Spleen (tissue), 11 donors: ENCODE measurements at regions not wholly inside any gene's neighbourhood (a gene's known extent, or its start where the extent isn't known, plus 50 kb on each side); places are given as distances from the start of the nearest gene placed in this dataset.

ENCODE experiments used
- DNase-seq: peaks from one replicate; pipeline ENCODE4 v3.0.0-alpha.2; 2020
- H3K27ac ChIP-seq, 8 donors: fragments of 200-600 bp; sonication (generic) in 7 of 8; 1 replicate in 4 of 8; 2 replicates in 4 of 8; pipeline versions ENCODE4 v1.5.0 to v1.8.0; 2016 to 2021; ENCODE audit warnings: inconsistent platforms in 4 of 8, mild to moderate bottlenecking in 4 of 8, moderate library complexity in 1 of 8
- H3K27me3 ChIP-seq, 7 donors: fragments of 200-600 bp; sonication (generic) in 6 of 7; replicated peaks in 1 of 7; 1 replicate in 4 of 7; 2 replicates in 3 of 7; pipeline versions ENCODE4 v1.5.0 to v1.8.0; 2016 to 2021; ENCODE audit warnings: inconsistent platforms in 3 of 7, mild to moderate bottlenecking in 1 of 7
- H3K36me3 ChIP-seq, 6 donors: fragments of 200-600 bp; sonication (generic) in 5 of 6; 1 replicate in 4 of 6; 2 replicates in 2 of 6; pipeline versions ENCODE4 v1.5.0 to v1.8.0; 2016 to 2021; ENCODE audit warnings: inconsistent platforms in 2 of 6
- H3K4me1 ChIP-seq, 6 donors: fragments of 200-600 bp; sonication (generic) in 5 of 6; 1 replicate in 3 of 6; 2 replicates in 3 of 6; pipeline versions ENCODE4 v1.5.0 to v1.8.0; 2016 to 2021; ENCODE audit warnings: inconsistent platforms in 3 of 6
- H3K4me3 ChIP-seq, 8 donors: fragments of 200-600 bp; sonication (generic) in 7 of 8; 1 replicate in 4 of 8; 2 replicates in 4 of 8; pipeline versions ENCODE4 v1.5.0 to v1.8.0; 2016 to 2021; ENCODE audit warnings: inconsistent platforms in 4 of 8, mild to moderate bottlenecking in 4 of 8, moderate library complexity in 2 of 8
- H3K9me3 ChIP-seq, 8 donors: fragments of 200-600 bp; sonication (generic) in 7 of 8; 1 replicate in 4 of 8; 2 replicates in 4 of 8; pipeline versions ENCODE4 v1.5.0 to v1.8.0; 2016 to 2021; ENCODE audit warnings: inconsistent platforms in 4 of 8
- CTCF ChIP-seq, 11 experiments: fragments of 200-600 bp in 7 of 11; fragments of 450-650 bp in 4 of 11; sonication (generic) in 4 of 11; IDR thresholded peaks in 8 of 11; conservative IDR thresholded peaks in 3 of 11; 1 replicate in 7 of 11; 2 replicates in 4 of 11; pipeline versions ENCODE4 v1.4.0 to v1.8.0; 2016 to 2021; ENCODE audit warnings: antibody characterized with exemption in 11 of 11, inconsistent platforms in 4 of 11, mild to moderate bottlenecking in 1 of 11
- POLR2A ChIP-seq, 3 donors: fragments of 450-650 bp; IDR thresholded peaks; one replicate each; pipeline ENCODE4 v1.5.1; 2017; ENCODE audit warnings: antibody characterized with exemption in 3 of 3, mild to moderate bottlenecking in 1 of 3
- POLR2AphosphoS5 ChIP-seq, 3 donors: sonication (generic); formaldehyde crosslinking; IDR thresholded peaks; one replicate each; pipeline ENCODE4 v1.5.1; 2017; ENCODE audit warnings: antibody characterized with exemption in 3 of 3
- WGBS, 5 donors: extraction: QIAGEN DNeasy Blood & Tissue Kit in 3 of 5; methylation state at CpG; one replicate each; pipeline versions ENCODE4 v1.1.5 to v1.1.7; 2013 to 2018; 5-methylcytosine and 5-hydroxymethylcytosine counted together
- intact Hi-C: fragments of 100-400 bp; cut with DNase I; formaldehyde crosslinking; loops from one replicate; pipeline ENCODE4 v1.15.0; 2023; ENCODE audit warnings: low total_unique reads
- donor health status: healthy with polysubstance abuse.
- donor health status: DM: no; HTN: no; CAD: no; lungs with moderate emphysema.
- donor health status: DM: no; HTN: no; CAD: no.
- donor health status: Bipolar disorder and iron deficiency.
- donor health status: healthy.
- donor health status: DM: no; HTN: no; CAD: no.
- donor health status: DM: yes; HTN: yes; CAD: no.

- Histone ChIP-seq H3K4me3 (no peak overlapping the region), H3K27me3 (no peaks in the 10 kb centered on the region), H3K36me3 (no peaks in the 10 kb centered on the region), H3K9me3 (peaks cover 0 to 11% (median 0%) of the 10 kb centered on the region in 8 donors), H3K27ac (no peak overlapping the region), H3K4me1 (no peaks in the 10 kb centered on the region)
- intact Hi-C loops = no loop called here
- no peak for DNase-seq
- TF ChIP-seq POLR2AphosphoS5 (IDR thresholded peaks at IDR 0.05) (no peak), POLR2A (IDR thresholded peaks at IDR 0.05) (no peak), CTCF (IDR thresholded peaks at IDR 0.05 in 8 of 11, conservative IDR thresholded peaks at IDR 0.05 in 3 of 11) (no peak)
Observed at GRCh38 chr6:92847988-92848387, 571.4 kb downstream of the EPHA7 start.

- DNase-seq = no peak
- Histone ChIP-seq H3K4me3 (no peak overlapping the region), H3K4me1 (no peaks in the 10 kb centered on the region), H3K36me3 (no peaks in the 10 kb centered on the region), H3K9me3 (no peaks in the 10 kb centered on the region), H3K27me3 (no peaks in the 10 kb centered on the region), H3K27ac (no peak overlapping the region)
- 78 to 92% (median 90%) methylated on average over 4 of the region's 4 CpGs for WGBS, 5 donors
- TF ChIP-seq POLR2A (IDR thresholded peaks at IDR 0.05) (no peak), CTCF (IDR thresholded peaks at IDR 0.05 in 8 of 11, conservative IDR thresholded peaks at IDR 0.05 in 3 of 11) (no peak), POLR2AphosphoS5 (IDR thresholded peaks at IDR 0.05) (no peak)
- intact Hi-C loops = no loop called here
Observed at GRCh38 chr6:92840246-92840930, 579.0 kb downstream of the EPHA7 start.

GRCh38 chr6:92828788-92829187 is 590.6 kb downstream of the EPHA7 start:
- H3K27me3 ChIP-seq = no peaks in the 10 kb centered on the region
- no peak overlapping the region for H3K27ac ChIP-seq
- 86 to 89% (median 88%) methylated on average over 1 of the region's 1 CpG for WGBS, 5 donors
- intact Hi-C loops = no loop called here
- peaks cover 0 to 16% (median 7%) of the 10 kb centered on the region in 8 donors for H3K9me3 ChIP-seq
- TF ChIP-seq POLR2AphosphoS5 (IDR thresholded peaks at IDR 0.05) (no peak), POLR2A (IDR thresholded peaks at IDR 0.05) (no peak), CTCF (IDR thresholded peaks at IDR 0.05 in 8 of 11, conservative IDR thresholded peaks at IDR 0.05 in 3 of 11) (no peak)
- no peaks in the 10 kb centered on the region for H3K4me1 ChIP-seq
- no peak for DNase-seq
- no peaks in the 10 kb centered on the region for H3K36me3 ChIP-seq
- no peak overlapping the region for H3K4me3 ChIP-seq

GRCh38 chr6:92827104-92827503 is 592.3 kb downstream of the EPHA7 start:
- no peaks in the 10 kb centered on the region for H3K4me1 ChIP-seq
- intact Hi-C loops = no loop called here
- TF ChIP-seq POLR2AphosphoS5 (IDR thresholded peaks at IDR 0.05) (no peak), POLR2A (IDR thresholded peaks at IDR 0.05) (no peak), CTCF (IDR thresholded peaks at IDR 0.05 in 8 of 11, conservative IDR thresholded peaks at IDR 0.05 in 3 of 11) (no peak)
- H3K4me3 ChIP-seq = no peak overlapping the region
- DNase-seq = no peak
- no peak overlapping the region for H3K27ac ChIP-seq
- H3K36me3 ChIP-seq = no peaks in the 10 kb centered on the region
- WGBS, 5 donors = 68 to 77% (median 76%) methylated on average over 2 of the region's 2 CpGs
- H3K27me3 ChIP-seq = no peaks in the 10 kb centered on the region
- peaks cover 0 to 16% (median 7%) of the 10 kb centered on the region in 8 donors for H3K9me3 ChIP-seq
